Mesenchymal stem cell (in vitro differentiated cells and primary cell): ENCODE measurements at regions not wholly inside any gene's neighbourhood (a gene's known extent, or its start where the extent isn't known, plus 50 kb on each side); places are given as distances from the start of the nearest gene placed in this dataset.

ENCODE experiments used
- DNase-seq: peaks from one replicate; pipeline ENCODE4 v3.0.0-alpha.2; 2013
- H2AFZ ChIP-seq: one replicate; pipeline ENCODE4 v1.6.1; 2013; ENCODE audit warnings: low read depth, mild to moderate bottlenecking, control low read depth, inconsistent platforms, low read length, moderate library complexity
- H2AK5ac ChIP-seq: 2 replicates; pipeline ENCODE4 v1.6.1; 2013; ENCODE audit warnings: low read length, moderate library complexity, mild to moderate bottlenecking, inconsistent platforms; ENCODE audit not compliant: severe bottlenecking
- H2BK120ac ChIP-seq: one replicate; pipeline ENCODE4 v1.6.1; 2013; ENCODE audit warnings: low read depth, mild to moderate bottlenecking, inconsistent platforms, low read length, moderate library complexity
- H2BK12ac ChIP-seq, 2 experiments: one replicate each; pipeline ENCODE4 v1.6.1; 2013; ENCODE audit warnings: inconsistent platforms in 2 of 2, low read length in 2 of 2, mild to moderate bottlenecking in 2 of 2, moderate library complexity in 2 of 2, control low read depth in 1 of 2
- H2BK15ac ChIP-seq: one replicate; pipeline ENCODE4 v1.6.1; 2013; ENCODE audit warnings: mild to moderate bottlenecking, low read depth, inconsistent platforms; ENCODE audit not compliant: poor library complexity, severe bottlenecking
- H2BK5ac ChIP-seq: 2 replicates; pipeline ENCODE4 v1.6.1; 2013; ENCODE audit warnings: low read depth, mild to moderate bottlenecking, low read length, control low read depth, inconsistent platforms; ENCODE audit not compliant: poor library complexity, severe bottlenecking
- H3K14ac ChIP-seq, 2 experiments: one replicate each; pipeline ENCODE4 v1.6.1; 2013; ENCODE audit warnings: inconsistent platforms in 2 of 2, low read length in 2 of 2, control low read depth in 1 of 2, mild to moderate bottlenecking in 1 of 2, moderate library complexity in 1 of 2
- H3K18ac ChIP-seq, 2 experiments: one replicate each; pipeline ENCODE4 v1.6.1; 2013; ENCODE audit warnings: inconsistent platforms in 2 of 2, low read length in 2 of 2, control low read depth in 1 of 2, low read depth in 1 of 2, mild to moderate bottlenecking in 1 of 2
- H3K23ac ChIP-seq, 2 experiments: one replicate each; pipeline ENCODE4 v1.6.1; 2013; ENCODE audit warnings: inconsistent platforms in 2 of 2, low read length in 2 of 2, mild to moderate bottlenecking in 2 of 2, moderate library complexity in 2 of 2, control low read depth in 1 of 2
- H3K27ac ChIP-seq: 2 replicates; pipeline ENCODE4 v1.5.1; 2013; ENCODE audit warnings: mild to moderate bottlenecking, moderate library complexity, low read length, control low read depth, inconsistent platforms; ENCODE audit not compliant: poor library complexity, severe bottlenecking
- H3K27me3 ChIP-seq, 2 experiments: 2 replicates each; pipeline versions ENCODE4 v1.6.1 to v1.7.0; 2013; ENCODE audit warnings: low read length in 2 of 2, mild to moderate bottlenecking in 2 of 2, moderate library complexity in 2 of 2, control low read depth in 1 of 2, inconsistent platforms in 1 of 2; ENCODE audit not compliant: control insufficient read depth in 1 of 2, insufficient read depth in 1 of 2
- H3K36me3 ChIP-seq, 2 experiments: 2 replicates each; pipeline versions ENCODE4 v1.6.1 to v1.7.0; 2013; ENCODE audit warnings: low read length in 2 of 2, control low read depth in 1 of 2, inconsistent platforms in 1 of 2, low read depth in 1 of 2, mild to moderate bottlenecking in 1 of 2; ENCODE audit not compliant: insufficient read depth in 2 of 2, control insufficient read depth in 1 of 2
- H3K4ac ChIP-seq, 2 experiments: one replicate each; pipeline ENCODE4 v1.6.1; 2013; ENCODE audit warnings: inconsistent platforms in 2 of 2, low read length in 2 of 2, mild to moderate bottlenecking in 2 of 2, moderate library complexity in 2 of 2, control low read depth in 1 of 2, low read depth in 1 of 2
- H3K4me1 ChIP-seq: 2 replicates; pipeline ENCODE4 v1.6.1; 2013; ENCODE audit warnings: low read depth, low read length, control low read depth; ENCODE audit not compliant: control insufficient read depth, insufficient read depth
- H3K4me2 ChIP-seq: 2 replicates; pipeline ENCODE4 v1.6.1; 2013; ENCODE audit warnings: low read length, mild to moderate bottlenecking, inconsistent platforms; ENCODE audit not compliant: poor library complexity, severe bottlenecking
- H3K4me3 ChIP-seq, 2 experiments: 2 replicates each; pipeline versions ENCODE4 v1.5.1 to v1.7.0; 2013; ENCODE audit warnings: low read length in 2 of 2, mild to moderate bottlenecking in 2 of 2, control low read depth in 1 of 2, low read depth in 1 of 2; ENCODE audit not compliant: insufficient read depth in 1 of 2
- H3K79me1 ChIP-seq: replicated peaks from 2 replicates; pipeline ENCODE4 v1.6.1; 2013; ENCODE audit warnings: mild to moderate bottlenecking, control low read depth, low read length, inconsistent platforms; ENCODE audit not compliant: poor library complexity, severe bottlenecking
- H3K9ac ChIP-seq: 2 replicates; pipeline ENCODE4 v1.7.0; 2013; ENCODE audit warnings: mild to moderate bottlenecking, low read length, moderate library complexity
- H3K9me3 ChIP-seq: 2 replicates; pipeline ENCODE4 v1.7.0; 2013; ENCODE audit warnings: mild to moderate bottlenecking, low read length; ENCODE audit not compliant: control insufficient read depth
- H4K8ac ChIP-seq: one replicate; pipeline ENCODE4 v1.6.1; 2013; ENCODE audit warnings: inconsistent platforms, mild to moderate bottlenecking, low read length, moderate library complexity
- H4K91ac ChIP-seq: one replicate; pipeline ENCODE4 v1.6.1; 2013; ENCODE audit warnings: mild to moderate bottlenecking, low read length, inconsistent platforms
- WGBS: methylation state at CpG from one replicate; pipeline ENCODE4 v1.1.7; 2013; ENCODE audit warnings: mixed read lengths; 5-methylcytosine and 5-hydroxymethylcytosine counted together

DNA sequence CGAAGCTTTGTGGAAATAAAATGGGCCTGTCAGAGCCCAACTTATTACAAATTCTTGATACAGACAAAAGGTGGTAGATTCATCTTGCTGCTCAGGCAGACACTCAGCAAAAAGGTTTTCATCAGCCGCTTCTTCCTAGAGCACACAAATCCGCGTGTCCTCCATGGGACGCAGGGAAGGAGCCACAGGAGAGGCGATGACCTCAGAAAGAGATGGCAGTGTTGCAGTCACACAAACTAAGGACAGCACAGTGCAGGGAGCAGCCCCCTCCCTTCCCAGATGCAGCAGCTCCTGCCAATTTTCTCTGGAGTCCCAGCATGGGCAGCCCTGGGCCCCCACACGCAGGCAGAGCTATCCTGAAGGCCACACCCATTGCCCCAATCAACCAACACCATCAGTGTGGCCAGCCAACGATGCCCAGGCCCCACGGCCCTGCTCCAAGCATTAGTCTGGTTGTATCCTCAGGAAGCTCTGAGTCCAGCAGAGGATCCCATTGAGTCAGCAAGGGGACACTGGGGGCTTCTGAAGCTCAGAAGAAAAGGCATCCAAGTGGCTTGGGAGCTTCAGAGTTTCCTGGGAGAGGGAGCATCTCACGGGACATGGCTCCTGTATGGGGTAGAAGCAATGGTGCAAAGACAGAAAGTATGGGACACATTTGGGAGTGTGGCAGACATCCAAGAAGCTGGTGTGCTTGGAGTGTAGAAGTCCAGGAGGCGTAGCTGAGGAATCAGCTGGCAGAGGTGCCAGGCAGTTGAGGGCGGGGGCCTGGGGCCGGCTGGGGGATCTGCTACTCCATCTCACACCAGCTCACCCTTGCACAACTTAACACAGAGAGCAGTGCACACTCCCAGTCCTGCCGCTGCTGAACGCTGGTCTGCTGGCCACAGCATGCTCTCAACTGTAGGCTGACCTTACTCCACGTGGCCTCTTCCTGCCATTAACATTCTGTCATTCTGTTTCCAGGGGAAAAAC, 142.1 kb upstream of the CST7 start:
- no peak overlapping the region for H3K9ac ChIP-seq
- no peak overlapping the region for H3K14ac ChIP-seq
- no peak overlapping the region for H3K4ac ChIP-seq
- H3K79me1 ChIP-seq: no peaks in the 10 kb centered on the region
- no peaks in the 10 kb centered on the region for H3K9me3 ChIP-seq
- no peak overlapping the region for H4K91ac ChIP-seq
- DNase-seq: no peak
- H3K4me3 ChIP-seq: no peak overlapping the region
- no peak overlapping the region for H3K27ac ChIP-seq
- H2BK5ac ChIP-seq: no peak overlapping the region
- H2BK120ac ChIP-seq: no peak overlapping the region
- no peak overlapping the region for H3K18ac ChIP-seq
- H3K4me2 ChIP-seq: no peak overlapping the region
- no peaks in the 10 kb centered on the region for H3K36me3 ChIP-seq
- no peak overlapping the region for H4K8ac ChIP-seq
- H3K4me1 ChIP-seq: peaks cover 14% of the 10 kb centered on the region
- H3K27me3 ChIP-seq: peaks cover under 1 to 13% of the 10 kb centered on the region in 2 experiments
- no peak overlapping the region for H2AK5ac ChIP-seq
- no peak overlapping the region for H2BK12ac ChIP-seq
- 87% methylated on average over 15 of the region's 16 CpGs for WGBS
- H2AFZ ChIP-seq: no peak overlapping the region
- no peak overlapping the region for H3K23ac ChIP-seq
- no peak overlapping the region for H2BK15ac ChIP-seq

DNA sequence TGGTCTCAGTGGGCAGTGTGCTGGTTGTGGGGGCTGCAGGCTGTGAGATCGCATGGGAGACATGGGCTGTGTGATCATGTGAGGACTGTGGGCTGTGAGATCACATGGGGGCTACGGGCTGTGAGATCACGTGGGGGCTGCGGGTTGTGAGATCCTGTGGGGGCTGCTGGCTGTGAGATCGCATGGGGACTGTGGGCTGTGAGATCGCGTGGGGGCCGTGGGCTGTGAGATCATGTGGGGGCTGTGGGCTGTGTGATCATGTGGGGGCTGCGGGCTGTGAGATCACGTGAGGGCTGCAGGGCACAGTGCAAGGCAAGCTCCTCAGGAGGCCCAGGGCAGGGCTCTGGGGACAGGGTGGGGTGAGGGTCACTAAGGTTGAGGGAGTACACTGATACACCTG, 140.5 kb upstream of the CST7 start:
- WGBS: 89% methylated on average over 10 of the region's 10 CpGs
- no peak overlapping the region for H4K8ac ChIP-seq
- no peak overlapping the region for H3K18ac ChIP-seq
- DNase-seq: no peak
- no peak overlapping the region for H3K4me2 ChIP-seq
- no peak overlapping the region for H3K4ac ChIP-seq
- H3K4me1 ChIP-seq: peaks cover 14% of the 10 kb centered on the region
- H3K9me3 ChIP-seq: no peaks in the 10 kb centered on the region
- no peak overlapping the region for H2BK5ac ChIP-seq
- H2BK120ac ChIP-seq: no peak overlapping the region
- H3K4me3 ChIP-seq: no peak overlapping the region
- H2BK15ac ChIP-seq: no peak overlapping the region
- H3K23ac ChIP-seq: no peak overlapping the region
- no peak overlapping the region for H3K27ac ChIP-seq
- peaks cover 5 to 10% of the 10 kb centered on the region in 2 experiments for H3K27me3 ChIP-seq
- no peak overlapping the region for H2BK12ac ChIP-seq
- peaks cover 0 to 4% of the 10 kb centered on the region in 2 experiments for H3K36me3 ChIP-seq
- H3K14ac ChIP-seq: peak overlapping the region in 1 of 2 experiments; percentile 23
- no peak overlapping the region for H4K91ac ChIP-seq
- no peak overlapping the region for H3K9ac ChIP-seq
- H2AFZ ChIP-seq: no peak overlapping the region
- H2AK5ac ChIP-seq: no peak overlapping the region
- no peaks in the 10 kb centered on the region for H3K79me1 ChIP-seq

DNA sequence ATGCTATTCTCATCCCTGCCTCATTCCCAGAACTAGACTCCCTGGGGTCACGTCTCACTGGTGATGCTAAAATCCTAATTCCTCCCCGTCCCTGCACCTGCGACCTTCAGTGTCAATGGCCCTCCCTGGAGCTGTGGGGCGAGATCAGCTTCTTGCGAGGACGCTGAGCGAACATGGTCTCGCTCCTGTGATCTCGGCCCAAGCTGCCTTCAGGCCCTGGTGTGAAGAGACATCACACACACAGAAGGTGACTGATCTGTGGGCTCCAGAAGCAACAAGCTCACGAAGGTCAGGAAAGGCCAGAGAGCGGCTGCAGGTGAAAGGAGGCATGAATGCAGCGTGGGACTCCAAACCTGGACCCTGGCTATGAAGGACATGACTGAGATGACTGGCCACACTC, 139.5 kb upstream of the CST7 start:
- Histone ChIP-seq H3K9ac (no peak overlapping the region), H2AK5ac (no peak overlapping the region), H2BK12ac (no peak overlapping the region), H3K14ac (no peak overlapping the region), H2BK5ac (no peak overlapping the region), H3K27me3 (peaks cover 6 to 10% of the 10 kb centered on the region in 2 experiments), H3K36me3 (peaks cover 0 to 4% of the 10 kb centered on the region in 2 experiments), H3K4me2 (no peak overlapping the region), H3K23ac (no peak overlapping the region), H2BK120ac (no peak overlapping the region), H3K9me3 (no peaks in the 10 kb centered on the region), H3K4ac (no peak overlapping the region), H3K79me1 (no peaks in the 10 kb centered on the region), H2BK15ac (no peak overlapping the region), H4K8ac (no peak overlapping the region), H2AFZ (no peak overlapping the region), H3K4me3 (no peak overlapping the region), H3K18ac (no peak overlapping the region), H4K91ac (no peak overlapping the region), H3K27ac (no peak overlapping the region), H3K4me1 (peaks cover 10% of the 10 kb centered on the region)
- WGBS: 83% methylated on average over 12 of the region's 12 CpGs
- DNase-seq: no peak

DNA sequence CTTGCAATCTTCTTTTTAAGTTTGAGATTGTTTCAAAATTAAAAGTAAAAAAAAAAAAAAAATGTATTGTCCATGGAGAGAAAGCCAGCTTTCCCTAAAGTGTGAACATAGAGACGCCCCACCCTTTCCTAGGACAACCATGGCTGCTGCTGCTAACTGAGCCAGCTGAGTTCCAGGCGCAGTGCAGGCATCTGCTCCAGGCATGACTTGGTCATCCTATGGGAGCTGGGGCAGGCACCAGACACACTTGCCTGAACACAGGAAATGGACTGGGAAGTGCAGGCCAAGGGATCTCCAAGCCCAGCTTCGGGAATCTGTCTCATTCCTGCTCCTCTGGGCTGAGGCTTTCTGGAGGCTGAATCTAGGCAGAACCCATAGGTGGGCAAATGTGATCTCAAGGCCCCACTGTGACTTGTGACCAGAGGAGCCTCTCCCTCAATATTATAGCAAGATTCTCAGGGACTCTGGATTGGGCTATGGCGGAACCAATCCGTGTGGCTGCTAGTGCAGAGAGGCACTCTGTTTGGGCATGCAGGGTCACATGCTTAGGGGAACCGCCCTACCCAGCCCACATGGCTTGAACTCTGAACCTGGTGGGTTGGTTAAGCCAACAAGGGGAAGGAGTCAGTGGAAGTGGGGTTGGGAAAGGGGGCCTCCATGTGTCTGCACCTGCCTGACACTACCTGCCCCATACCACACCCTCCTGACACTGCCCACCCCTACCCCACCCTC, 138.2 kb upstream of the CST7 start:
- Histone ChIP-seq H2BK12ac (no peak overlapping the region), H2AK5ac (no peak overlapping the region), H3K36me3 (peaks cover 0 to 4% of the 10 kb centered on the region in 2 experiments), H3K9me3 (no peaks in the 10 kb centered on the region), H2BK5ac (no peak overlapping the region), H3K4ac (no peak overlapping the region), H3K4me1 (peaks cover 9% of the 10 kb centered on the region), H3K27ac (no peak overlapping the region), H2BK120ac (no peak overlapping the region), H3K23ac (no peak overlapping the region), H3K18ac (no peak overlapping the region), H3K27me3 (peaks cover 9 to 14% of the 10 kb centered on the region in 2 experiments), H3K14ac (peak overlapping the region in 1 of 2 experiments; percentile 71), H3K79me1 (no peaks in the 10 kb centered on the region), H3K9ac (no peak overlapping the region), H3K4me3 (no peak overlapping the region), H4K91ac (no peak overlapping the region), H2AFZ (no peak overlapping the region), H3K4me2 (no peak overlapping the region), H4K8ac (no peak overlapping the region), H2BK15ac (no peak overlapping the region)
- DNase-seq: no peak
- WGBS: 76% methylated on average over 6 of the region's 6 CpGs
